ENCODE measurements at regions not wholly inside any gene's neighbourhood (a gene's known extent, or its start where the extent isn't known, plus 50 kb on each side); places are given as distances from the start of the nearest gene placed in this dataset.
"Not testable (repeated sequence)": the region's sequence is repeated elsewhere in the genome, so short reads cannot be mapped to it uniquely, and the experiment has no call there.

DNA sequence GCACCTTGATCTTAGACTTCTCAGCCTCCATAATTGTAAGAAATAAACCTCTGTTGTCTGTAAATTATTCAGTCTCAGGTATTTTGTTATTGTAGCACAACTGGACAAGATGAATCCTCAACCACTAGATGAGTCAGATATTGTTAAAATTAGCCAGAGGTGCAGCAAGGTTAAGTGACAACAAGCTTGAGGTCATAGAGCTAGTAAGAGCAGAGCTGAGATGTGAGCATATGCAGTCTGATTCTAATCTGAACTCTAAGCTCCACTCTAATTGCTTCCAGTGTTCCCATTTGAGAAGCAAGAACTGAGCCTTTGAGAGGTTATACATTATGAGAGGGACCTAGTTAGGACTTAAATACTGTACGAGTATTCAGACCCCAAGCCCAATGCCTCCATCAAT lies 93.1 kb downstream of the FZD1 start:
- DNase-seq: no peak

DNA sequence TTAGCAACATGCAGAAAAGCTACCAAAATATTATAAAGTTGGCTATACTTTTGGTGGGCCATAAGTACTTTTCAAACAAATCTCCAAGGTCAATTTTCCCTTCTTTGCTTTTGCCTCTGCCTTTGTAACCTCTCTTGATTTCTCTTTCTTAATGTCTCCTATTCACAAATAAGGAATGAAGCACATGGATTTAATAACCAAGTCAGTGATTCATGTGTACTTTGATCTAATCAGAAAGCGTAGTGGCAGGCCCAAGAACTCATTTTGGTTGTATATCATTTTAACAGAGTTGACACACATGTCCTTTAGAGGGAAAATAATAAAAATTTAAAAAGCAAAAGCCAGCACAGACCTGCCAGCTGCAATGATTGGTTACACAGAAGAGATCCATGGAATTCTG lies 93.7 kb downstream of the FZD1 start:
- no peak for DNase-seq

DNA sequence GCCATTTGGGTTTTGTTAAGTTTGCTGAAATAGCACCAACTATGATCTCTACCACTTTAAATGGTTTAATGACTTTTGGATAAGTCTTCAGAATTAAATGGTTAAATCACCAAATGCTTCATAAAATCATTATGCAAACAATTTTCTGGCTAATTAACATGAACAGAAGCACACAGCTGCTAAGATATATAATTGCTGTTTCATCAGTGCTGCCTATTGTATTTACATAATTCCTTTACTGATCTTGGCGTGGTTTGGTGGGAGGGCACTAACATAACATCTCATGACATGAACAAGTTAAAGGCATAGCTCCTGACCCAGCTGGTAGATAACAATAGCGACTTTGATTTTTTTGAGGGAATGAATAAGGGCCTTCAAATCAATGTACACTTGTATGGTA lies 94.1 kb downstream of the FZD1 start:
- DNase-seq: no peak

DNA sequence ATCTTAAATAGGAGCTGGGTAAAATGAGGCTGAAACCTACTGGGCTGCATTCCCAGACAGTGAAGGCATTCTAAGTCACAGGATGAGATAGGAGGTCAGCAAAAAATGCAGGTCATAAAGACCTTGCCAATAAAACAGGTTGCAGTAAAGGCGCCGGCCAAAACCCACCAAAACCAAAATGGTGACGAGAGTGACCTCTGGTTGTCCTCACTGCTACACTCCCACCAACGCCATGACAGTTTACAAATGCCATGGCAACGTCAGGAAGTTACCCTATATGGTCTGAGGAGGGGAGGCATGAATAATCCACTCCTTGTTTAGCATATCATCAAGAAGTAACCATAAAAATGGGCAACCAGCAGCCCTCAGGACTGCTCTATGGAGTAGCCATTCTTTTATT lies 100.9 kb downstream of the FZD1 start:
- not testable (repeated sequence) for DNase-seq

DNA sequence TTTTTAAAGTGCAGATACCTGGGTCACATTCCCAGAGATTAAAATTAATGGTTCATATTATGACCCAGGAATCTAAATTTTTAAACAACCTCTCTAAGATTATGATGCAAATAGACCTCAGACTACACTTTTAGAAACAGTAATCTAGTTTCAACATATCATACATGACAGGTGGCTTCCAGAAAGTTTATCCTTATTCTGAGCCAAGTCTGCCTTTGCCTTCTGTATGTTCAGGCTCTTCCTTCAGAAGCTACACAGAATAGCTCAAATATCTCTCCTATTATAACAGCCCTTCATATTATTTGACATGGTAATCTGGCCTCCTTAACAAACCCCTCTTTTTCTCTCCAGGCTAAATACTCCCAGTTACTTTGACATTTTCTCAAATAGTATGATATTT lies 101.9 kb downstream of the FZD1 start:
- DNase-seq: no peak

DNA sequence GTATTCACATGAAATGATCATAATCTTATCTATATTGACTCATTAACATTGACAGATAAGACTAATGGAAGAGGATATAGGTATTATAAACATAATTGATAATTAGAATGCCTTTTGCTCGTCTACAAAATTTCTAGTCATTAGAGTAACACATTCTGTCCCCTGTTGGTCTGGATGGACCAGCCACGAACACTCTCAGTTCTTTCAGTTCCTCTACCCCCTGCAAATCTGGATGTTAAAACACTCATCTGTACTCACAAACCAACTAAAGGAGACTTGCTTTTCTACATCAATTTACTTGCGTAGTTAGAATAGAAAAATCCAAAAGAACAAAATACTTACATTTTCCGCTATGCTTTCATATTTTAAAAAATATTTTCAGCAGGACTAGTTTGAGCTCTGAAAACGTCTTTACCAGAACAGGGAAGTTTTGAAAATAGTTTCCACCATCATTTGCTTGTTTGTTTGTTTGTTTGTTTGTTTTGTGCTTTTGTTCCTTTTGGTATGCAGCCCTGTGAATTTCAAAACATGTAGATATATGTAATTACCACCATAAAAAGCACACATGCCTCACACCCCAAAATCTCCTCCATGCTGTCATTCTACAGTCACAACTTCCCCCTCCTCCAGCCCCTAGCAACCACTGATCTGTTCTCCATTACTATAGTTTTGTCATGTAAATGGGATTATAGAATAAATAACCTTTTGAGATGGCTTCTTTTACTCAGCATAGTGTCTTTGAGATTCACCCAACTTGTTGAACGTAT lies 103.8 kb downstream of the FZD1 start:
- DNase-seq: no peak

DNA sequence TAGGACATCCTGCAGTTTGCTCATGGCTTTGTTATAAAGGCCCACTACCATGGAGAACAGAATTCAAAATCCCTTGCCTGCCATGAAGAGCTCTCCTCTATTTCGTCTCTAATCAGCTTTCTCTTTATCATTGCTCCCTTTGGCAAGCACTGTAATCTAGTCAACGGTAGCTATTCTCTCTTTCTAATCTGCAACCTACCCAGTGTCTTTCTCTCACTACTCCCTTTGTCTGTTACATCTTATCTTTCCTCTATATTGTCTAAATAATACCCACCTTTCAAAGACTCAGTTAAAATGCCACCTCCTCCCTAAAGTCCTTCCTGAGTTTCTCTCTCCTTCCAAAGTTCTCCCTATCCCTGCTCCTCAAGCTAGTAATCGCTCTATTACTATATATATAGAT lies 108.1 kb downstream of the FZD1 start:
- DNase-seq: no peak

DNA sequence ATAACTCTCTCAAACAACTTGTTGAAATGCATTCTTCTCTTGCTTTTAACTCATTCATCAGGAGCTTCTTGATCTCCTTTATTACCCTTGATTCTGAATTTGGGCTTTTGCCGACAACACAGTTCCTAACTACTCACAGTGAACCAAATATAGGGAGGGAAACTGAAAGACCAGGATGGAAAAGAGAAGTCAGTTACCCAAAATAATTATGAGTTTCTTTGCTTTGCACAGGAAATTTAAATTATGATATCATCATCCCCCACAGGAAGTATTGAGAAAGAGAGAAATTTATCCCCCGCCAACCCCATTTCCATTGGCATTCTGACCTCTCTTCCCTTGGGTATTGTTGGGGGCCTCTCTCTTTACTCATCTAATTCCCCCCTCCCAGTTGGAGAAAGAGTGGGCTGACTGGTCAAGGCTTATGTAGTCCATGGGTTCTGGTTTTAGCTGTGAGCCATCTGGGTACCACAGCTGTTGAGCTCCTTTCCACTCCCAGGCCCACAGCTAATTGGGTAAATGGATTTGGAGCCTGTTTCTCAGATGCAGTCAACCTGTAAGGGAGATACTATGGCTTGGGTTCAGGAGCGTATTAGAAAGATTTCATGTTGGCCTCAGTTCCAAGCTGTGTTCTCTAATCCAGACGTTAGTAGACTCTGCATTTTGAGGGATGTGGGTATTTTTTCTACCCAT lies 109.0 kb downstream of the FZD1 start:
- DNase-seq: no peak

DNA sequence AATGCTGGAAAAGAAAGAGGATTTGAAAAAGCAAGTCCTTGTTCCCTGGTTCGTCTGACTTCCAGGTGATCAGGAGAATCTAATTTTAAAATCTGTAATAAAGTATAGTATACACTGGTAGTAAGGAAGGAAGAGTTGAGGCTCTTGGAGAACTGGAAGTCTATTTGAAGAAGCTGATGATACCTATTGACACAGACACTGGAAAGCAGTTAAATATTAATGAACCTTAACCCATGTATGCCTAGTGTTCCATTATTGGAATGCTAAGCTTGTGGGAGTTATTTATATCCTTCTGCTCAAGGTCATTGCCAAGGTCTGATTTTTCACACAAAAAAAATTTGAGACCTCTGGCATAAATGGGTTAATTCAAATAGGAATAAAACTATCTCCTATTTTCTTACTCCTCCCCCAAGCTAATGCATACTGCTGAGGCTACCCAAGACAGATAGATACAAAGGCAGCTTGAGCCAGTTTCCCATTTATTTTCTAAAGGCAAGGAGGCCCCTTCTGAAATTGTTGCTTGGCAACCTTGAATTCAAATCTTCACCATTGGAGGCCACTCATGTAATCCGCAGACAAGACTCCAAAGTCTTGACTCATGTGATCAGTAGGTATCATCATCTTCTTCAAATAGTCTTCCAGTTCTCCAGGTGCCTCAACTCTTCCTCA lies 110.2 kb downstream of the FZD1 start:
- DNase-seq: no peak

DNA sequence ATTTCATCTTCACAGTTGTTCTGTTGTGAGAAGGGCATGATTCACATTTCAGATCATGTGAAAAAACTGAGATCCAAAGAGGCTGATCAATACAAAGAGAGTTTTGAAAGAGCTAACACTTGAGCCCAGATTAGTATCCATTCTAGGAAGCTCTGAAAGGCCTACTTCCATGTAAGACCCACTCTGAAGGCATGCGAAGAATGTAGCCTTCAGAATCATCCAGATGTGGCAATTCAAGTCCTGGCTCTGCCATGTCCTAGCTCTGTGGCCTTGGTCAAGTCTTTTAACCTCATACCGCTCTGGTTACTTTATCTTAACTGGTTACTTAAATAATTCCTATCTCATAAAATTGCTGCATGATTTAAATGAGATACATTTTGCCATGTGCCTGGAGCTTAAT lies 111.1 kb downstream of the FZD1 start:
- no peak for DNase-seq

DNA sequence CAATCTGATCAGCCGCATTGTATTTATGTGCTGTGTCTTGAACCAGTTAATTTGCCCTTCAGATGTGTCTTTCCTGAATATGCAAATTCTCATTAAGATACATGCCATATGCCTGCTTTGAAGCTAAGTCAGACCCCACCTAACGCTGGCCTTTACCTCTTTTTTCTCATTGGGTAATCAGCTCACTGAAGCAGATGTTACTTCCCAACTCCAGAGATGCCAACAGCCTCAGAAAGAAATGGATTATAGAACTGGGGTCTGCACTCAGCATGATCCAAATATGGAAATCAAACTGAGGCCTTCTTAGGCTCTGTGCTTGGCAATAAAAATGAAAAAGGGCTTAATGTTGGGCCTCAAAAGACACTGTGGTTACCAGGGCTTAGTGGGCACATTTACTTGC lies 113.9 kb downstream of the FZD1 start:
- DNase-seq: no peak

DNA sequence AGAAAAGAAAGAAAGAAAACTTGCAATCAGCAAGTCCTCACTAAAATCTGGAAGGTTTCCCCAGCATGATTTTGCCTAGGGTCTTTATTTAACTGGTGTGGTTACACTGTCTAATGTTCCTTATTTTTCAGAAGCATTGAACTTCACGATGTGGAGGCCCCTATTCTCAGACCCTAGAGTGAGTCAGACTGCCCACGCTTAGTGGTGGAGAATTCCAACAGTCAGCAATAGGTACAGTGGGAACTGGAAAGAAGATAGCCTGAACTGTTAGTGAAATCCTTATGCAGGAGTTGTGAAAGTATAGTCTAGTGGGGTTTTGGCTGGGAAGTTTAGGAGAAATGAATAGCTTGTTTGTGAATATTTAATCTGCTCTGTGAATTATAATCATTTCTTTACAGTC lies 115.0 kb downstream of the FZD1 start:
- DNase-seq: no peak

DNA sequence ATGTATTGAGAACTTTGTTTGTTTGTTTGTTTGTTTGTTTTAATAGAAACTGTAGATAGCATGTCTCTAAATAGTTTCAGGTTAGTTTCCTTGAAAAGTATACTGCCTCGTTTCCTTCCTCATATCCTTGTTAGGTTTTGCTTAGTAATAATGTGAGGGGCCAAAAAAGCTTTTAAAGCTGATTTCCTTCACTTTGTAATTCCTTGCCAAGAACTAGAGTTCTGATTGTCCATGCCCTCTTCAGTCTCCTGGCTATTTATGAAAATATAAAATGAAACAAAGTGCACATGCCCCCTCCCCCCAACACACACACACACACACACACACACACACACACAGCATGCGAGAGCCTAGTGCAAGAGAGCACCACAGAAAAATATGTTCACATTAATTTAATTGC lies 115.8 kb downstream of the FZD1 start:
- DNase-seq: no peak

DNA sequence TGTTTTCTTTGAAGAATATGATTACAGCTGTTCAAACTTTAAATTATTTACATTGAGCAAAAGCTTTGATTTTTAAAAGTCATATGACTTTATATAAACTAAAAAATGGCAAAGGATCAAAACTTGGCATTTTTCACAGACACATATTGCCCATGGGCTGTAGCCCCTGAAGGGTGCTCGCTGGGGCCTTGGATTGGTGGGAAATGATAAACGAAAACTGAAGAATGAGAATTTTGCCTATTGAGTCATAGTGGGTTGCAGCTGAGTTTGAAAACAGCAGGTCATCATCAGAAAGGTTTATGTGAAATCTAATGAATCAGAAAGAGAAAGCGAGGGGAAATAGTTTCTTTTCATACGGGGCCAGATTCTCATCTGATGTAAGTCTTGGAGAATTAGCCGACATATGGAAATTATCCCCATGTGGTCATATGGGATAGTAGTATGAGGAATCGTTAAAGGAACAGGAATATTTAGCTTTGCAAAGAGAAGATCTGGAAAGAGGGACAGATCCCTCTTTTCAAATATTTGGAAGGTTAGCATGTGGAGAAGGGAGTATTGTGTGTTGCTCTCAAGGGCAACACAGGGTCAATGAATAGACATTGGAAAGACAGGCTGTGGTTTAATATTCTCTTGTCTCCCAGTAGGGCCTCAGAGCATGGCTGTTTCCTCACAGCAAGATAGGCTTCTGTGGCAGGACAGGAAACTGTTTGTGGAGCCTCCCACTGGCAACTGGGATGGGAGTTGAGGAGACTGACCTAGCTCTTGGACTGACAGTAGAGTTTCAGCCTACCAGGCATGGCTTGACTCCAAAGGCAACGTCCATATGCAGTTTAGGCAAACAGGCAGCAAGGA lies 119.0 kb downstream of the FZD1 start:
- no peak for DNase-seq

DNA sequence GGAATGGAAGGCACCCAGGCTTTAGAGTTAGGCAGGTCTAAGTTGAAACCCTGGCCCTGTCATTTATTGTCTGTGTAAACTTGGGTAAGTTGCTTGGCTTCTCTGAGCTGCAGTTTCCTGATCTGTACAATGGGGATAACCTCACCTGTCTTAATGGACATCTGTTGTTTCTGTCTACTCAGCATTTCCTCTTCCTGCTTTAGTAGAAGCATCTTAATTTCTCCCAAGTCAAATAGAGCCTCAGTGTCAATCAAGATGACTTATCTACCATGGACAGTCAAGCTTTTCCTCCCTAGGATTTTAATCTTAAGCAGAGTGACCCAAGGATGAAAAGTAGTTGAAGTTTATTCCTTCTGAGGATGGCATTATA lies 119.7 kb downstream of the FZD1 start:
- no peak for DNase-seq

DNA sequence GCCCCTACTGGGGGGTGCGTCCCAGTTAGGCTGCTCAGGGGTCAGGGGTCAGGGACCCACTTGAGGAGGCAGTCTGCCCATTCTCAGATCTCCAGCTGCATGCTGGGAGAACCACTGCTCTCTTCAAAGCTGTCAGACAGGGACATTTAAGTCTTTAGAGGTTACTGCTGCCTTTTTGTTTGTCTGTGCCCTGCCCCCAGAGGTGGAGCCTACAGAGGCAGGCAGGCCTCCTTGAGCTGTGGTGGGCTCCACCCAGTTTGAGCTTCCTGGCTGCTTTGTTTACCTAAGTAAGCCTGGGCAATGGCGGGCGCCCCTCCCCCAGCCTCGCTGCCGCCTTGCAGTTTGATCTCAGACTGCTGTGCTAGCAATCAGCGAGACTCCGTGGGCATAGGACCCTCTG lies 130.5 kb downstream of the FZD1 start:
- not testable (repeated sequence) for DNase-seq

DNA sequence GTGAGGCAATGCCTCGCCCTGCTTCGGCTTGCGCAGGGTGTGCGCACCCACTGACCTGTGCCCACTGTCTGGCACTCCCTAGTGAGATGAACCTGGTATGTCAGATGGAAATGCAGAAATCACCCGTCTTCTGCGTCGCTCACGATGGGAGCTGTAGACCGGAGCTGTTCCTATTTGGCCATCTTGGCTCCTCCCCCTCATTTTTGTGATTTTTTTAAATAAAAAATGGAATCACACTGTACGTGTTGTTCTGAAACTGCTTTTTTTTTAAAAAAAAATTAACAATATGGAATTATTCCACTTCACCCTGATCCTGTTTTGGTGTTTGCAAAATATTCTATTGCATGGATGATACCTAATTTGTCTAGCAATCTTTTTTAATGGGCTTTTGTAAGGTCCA lies 131.1 kb downstream of the FZD1 start:
- DNase-seq: not testable (repeated sequence)

DNA sequence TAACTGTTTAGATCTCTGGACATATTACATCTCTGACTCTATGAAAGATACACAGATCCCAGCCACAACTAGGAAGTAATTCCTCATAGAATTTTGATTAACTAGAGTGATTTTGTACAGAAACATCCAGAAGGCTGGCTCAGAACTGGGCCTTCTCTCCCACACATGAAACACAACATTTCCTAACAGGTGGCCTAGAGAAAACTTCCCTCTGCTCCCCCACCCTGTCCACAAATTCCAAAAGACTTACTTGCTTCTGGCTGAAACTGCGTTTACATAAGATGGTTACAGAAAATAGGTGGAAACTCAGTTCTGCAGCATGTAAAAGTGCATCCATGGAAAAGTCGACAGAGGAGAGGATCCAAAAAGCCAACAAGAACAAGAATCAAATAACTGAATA lies 132.9 kb downstream of the FZD1 start:
- no peak for DNase-seq

DNA sequence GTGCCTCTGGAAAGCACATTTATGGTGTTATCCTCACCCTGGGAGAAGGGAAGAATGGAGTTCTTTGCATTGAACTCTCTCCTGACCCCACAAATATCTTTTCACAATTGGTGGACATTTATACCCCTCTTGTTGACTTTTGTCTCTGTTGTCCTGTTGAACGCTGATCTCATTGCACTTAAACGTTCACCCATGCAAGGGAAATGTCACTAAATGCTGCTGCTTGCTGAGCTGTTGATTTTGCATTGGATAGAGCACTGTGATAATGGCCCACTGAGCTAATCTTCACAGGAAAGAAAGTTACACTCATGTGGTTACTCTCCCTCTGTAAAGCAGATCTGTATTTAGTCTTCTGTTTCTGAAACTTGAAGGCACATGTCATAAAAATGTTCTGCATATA lies 133.4 kb downstream of the FZD1 start:
- peak; percentile 63 for DNase-seq

DNA sequence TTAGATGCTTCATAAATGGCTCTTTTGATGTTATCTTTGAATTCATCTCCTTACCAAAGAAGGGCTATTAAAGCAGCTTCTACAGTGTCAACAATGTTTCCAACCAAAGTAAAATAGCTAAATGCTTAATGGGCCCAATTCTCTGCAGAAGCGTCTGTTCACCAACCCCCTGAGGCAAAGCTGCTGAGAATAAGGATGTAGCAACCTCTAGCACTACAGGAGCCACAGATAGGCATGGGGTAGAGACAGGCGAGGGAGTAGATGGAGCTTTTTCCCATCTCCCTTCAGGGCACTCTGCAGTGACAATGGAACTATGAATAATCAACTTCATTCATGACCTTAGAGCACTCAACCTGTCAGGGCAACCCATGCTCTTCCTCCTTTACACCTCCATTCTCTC lies 134.1 kb downstream of the FZD1 start:
- no peak for DNase-seq

DNA sequence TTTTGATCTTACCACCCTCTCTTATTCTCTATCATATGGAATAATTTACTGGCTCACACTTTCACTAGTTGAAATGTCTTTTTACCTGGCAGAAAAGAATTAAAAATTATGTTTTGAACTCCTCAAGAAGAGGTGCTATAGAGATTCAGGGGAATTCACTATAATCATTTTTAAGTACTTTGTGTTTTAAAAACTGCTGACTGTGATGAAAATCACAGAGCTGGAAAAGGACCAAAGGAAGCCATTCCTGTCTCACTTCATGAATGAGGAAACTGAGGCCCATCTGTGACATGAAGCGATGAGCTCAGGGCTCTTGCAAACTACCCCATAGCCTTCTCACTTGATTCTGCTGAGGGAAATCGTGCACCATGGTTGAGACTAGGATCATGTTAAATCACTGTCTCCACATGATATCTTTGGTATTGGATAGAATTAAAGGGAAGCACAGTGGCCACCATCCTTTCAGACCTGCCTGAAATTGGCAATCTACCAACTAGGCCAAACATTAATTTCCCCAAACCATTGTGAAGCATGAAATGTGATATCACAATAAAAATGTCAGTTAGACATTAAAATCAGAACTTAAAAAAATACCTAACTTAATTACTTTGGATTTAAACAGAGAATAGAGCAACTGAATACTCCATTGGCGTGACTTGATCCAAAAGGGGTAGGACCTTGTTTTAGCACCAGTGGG lies 141.0 kb downstream of the FZD1 start:
- no peak for DNase-seq

DNA sequence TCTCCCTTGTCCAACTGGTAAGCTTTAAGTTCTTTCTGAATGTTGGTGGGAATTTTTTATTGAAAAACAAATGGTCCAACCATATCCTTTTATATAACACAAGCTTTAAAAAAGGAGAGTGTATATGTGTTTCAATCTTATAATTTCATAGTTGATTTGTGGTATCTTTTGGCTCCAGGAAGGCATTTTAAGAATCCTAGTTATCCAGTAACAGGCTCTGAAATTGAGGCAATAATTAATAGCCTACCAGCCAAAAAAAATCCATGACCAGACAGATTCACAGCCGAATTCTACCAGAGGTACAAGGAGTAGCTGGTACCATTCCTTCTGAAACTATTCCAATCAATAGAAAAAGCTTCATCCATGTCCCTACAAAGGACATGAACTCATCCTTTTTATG lies 141.6 kb downstream of the FZD1 start:
- not testable (repeated sequence) for DNase-seq

DNA sequence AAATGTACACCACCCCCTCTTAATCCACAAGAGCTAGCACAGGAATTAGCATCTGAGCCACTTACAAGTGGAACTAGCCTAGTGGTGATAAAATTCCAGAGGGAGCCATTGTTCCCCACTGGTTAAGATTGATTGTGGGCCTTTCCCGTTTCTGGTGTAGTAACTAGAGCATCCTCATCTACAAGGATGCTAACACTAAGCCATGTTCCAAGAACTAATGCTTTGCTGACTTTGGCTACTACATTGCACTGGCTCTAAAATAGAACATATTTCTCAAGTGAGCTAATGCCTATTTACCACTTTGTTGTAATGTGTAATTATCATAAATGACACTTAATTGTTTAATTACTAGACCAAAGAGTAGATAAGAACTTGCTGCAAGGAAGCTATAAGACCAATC lies 143.7 kb downstream of the FZD1 start:
- DNase-seq: no peak
